ENCODE measurements at regions not wholly inside any gene's neighbourhood (a gene's known extent, or its start where the extent isn't known, plus 50 kb on each side); places are given as distances from the start of the nearest gene placed in this dataset.

DNA sequence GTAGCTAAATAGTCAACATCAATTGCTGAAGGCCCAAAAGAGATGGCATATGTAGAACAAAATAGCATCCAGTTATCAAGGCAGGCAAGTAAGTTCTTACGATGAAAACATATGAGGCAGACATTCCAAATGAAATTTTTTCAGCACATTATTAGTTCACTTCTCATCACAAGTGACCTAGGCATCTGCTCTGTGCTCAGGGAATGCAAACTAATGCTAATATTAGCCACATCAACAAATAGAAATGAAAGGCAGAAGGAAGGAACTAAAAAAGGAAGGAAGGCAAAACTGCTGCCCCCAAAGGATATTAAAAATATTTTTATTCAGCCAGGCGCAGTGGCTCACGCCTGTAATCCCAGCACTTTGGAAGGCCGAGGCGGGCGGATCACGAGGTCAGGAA, 51.2 kb upstream of the ROCK1 start:
- no peak for DNase-seq (ENCODE audit: low spot score)

DNA sequence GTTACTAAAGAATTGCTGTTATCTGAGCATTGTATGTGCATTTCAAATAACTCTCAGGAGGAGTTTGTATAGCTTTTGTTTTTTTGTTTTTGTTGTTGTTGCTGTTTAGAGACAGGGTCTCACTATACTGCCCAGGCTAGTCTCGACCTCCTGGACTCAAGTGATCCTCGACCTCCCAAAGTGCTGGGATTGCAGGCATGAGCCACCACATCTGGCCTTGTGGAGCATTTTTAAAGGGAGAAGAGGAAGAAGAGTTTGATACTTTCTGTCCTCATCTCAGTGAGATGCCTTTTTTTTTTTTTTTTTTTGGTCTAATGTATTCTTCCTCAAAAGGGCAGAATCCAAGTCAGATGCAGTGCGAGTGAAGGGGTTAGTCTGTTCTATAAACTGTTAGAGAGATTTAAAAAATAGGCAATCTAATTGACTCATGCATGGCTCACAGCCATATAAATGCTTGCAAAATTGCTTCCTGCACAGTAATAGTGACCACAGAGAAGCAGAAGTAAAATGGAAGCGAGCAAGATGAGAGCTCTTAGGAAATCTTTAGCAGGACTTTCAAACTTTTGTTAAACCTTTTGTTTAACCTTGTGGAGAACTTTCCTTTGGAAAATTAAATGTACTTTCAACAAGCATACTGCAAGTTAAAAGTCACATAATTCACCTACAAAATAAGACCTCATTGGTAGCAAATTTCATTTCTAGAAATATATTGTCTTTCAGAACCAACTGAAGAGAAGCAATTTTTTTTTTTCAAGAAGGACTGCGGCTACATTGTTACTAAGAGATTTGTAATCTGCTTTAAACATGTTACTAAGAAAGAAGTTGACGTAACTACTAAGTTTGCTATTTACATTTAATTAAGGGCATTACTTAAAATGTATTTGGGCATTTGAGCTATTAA, 52.3 kb upstream of the ROCK1 start:
- DNase-seq (ENCODE audit: low spot score), result no peak

GRCh38 chr18:21164548-21165095, 53.0 kb upstream of the ROCK1 start:
- DNase-seq (ENCODE audit: low spot score), result no peak

DNA sequence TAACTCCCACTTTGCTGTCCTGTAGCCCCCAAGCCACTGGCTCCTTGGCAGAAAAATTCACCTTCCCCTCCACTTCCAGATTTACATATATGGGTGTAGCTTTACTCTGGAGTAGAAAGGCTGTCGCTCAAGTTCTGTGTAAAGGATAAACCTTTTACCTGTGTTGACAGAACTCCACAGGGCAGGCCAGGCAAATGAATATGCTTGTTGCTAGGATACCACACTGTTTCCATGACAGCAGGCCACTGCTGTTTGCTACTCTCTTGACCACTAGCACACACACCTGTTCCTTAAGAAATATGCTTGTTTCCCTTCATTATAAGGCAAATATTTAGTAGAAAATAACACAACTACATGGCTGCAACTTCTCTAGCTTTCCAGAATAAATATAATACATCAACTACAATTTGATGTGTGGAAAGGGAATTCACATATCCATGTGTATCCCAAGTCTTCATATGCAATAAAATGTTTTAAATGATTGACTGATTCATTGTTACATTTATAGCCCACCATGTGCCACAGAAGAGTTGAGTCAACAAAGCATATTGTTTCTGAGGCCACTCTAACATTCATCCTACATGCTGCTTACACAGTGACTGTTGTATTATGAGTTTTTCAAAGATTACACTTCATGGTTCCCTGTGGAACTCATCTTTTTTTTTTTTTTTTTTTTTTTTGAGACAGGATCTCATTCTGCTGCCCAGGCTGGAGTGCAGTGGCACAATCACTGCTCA, 56.2 kb upstream of the ROCK1 start:
- peak; percentile 43 for DNase-seq (ENCODE audit: low spot score)

DNA sequence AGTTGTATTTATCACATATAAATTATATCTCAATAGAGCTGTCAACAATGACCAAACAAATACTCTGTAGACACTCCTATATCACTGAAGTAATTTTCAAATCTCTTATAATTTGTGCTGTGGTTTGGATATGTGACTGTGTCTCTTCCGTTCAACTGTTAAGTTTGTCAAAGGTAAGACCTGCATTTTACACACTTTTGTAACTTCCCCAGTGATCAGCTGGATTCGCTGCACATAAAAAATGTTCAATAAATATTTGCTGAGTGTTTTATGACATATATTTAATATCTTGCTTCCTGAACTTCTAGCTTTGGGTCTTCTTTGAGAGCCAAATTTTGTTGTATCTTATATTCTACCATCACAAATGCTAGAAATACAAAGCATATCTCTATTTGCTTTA, 57.3 kb upstream of the ROCK1 start:
- no peak for DNase-seq (ENCODE audit: low spot score)

- no peak for DNase-seq (ENCODE audit: low spot score)
These were observed 64.2 kb upstream of the GREB1L start for GRCh38 chr18:21177822-21178221.

DNA sequence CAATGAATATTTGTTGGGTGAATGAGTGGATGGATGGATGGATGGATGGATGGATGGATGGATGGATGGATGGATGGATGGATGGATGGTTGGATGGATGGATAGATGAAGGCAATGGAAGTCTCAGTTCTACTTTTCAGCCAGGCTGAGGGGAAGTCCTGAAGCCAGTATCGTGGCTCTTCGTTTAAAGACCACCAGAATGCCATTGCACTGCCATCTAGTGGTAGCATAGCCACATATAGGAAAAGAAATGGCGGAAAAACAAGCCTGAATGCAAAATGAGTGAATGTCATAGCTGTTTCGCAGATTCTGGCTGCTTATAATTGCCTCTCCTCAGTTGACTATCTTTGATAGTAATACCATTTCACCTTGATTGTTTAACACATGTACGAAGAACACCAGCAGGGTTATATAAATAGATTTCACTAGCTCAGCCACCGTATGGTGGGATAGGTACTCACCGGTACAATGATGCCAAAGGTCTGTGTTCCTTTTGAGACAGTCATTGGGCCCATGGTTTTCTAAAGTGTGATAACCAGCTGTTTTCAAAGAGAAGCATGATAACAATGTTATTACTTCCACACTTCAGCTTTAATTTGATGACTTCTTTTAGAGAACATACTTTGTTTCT, 62.3 kb upstream of the GREB1L start:
- DNase-seq (ENCODE audit: low spot score), result peak; percentile 54

- no peak for DNase-seq (ENCODE audit: low spot score)
These were observed 61.4 kb upstream of the GREB1L start for GRCh38 chr18:21180588-21180987.

DNA sequence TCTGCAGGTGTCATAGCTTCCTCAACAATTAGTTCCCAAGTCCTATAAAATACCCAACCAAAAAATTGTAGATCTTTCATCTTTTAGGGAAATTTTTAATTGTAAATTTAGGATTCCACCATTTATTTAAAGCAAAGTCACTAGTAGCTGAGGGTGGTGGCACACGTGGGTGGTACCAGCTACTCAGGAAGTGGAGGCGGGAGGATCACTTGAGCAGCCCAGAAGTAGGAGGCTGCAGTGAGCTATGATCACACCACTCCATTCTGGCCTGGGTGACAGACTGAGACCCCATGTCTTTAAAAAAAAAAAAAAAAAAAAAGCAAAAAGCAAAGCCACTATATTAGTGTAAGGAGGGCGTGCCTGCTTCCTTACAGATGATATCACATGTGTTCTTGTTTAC, 60.3 kb upstream of the GREB1L start:
- no peak for DNase-seq (ENCODE audit: low spot score)

DNA sequence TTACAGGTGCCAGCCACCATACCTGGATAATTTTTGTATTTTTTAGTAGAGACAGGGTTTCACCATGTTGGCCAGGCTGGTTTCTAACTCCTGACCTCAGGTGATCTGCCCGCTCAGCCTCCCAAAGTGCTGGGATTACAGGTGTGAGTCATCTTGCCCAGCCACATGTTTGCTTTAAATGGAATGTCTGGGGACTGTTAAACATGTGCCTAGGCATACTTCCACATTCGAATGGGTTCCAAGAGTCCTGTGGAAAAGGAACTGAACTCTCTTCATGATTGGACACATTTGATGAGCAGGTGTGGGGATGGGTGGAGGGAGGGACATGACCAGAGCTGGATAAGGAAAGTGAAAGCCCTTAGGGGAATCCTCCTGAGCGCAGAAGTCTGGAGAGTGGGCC, 58.4 kb upstream of the GREB1L start:
- no peak for DNase-seq (ENCODE audit: low spot score)

GRCh38 chr18:21184396-21184996, 57.5 kb upstream of the GREB1L start:
- DNase-seq (ENCODE audit: low spot score), result no peak

GRCh38 chr18:21187886-21188285, 54.1 kb upstream of the GREB1L start:
- DNase-seq (ENCODE audit: low spot score), result no peak

DNA sequence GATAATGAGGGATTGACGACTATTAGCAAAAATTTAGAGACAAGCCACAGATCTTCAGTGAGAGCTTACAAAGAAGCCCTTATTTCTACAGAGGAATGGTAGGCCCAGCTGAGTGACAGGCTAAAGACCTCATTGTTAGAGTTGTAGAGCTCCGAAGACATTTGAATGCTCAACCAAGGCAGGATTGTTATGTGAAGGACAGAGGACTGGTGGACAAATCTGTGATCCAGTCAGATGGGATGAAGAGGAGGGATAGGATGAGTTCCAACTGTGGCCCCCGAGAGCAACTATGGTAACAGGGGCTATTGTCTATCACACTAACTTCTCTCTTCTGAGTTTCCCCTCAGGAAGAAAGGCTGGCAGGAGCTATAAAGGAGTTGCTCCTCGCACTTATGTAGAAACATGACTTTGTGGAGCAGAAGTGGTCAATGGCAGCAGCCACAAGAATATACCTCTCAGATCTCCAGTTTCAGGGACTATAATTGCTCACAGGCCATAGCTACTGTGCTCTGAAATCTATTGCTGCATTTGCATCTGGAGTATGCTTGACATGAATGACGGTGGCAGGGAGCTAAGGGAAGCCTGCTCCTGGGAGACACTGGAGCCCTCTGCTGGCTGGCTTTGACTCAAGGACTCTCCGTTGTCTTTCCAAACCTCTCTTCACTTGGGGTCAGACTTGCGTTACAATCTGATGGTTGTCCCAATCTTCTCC, 50.3 kb upstream of the GREB1L start:
- DNase-seq (ENCODE audit: low spot score), result peak; percentile 64
